ENCODE measurements at regions not wholly inside any gene's neighbourhood (a gene's known extent, or its start where the extent isn't known, plus 50 kb on each side); places are given as distances from the start of the nearest gene placed in this dataset.

DNA sequence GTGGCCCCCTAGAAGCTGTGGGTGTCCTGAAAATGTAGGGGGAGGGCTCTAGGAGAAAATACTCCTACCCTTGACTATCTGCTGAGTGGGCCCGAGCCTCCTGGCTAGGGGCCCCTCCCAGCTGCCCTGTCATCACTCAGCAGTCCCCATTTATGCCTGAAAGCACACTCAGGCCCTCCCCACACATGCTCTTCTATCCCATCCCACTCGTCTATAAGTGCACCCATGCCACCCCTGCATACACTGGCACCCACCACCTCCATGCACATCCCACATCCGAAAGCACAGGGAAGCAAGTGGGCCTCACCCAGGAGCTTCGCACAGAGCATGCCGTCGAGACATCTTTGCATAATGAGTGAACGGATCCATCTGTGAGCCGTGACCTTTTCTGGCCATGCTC lies 80.4 kb upstream of the POU3F1 start:
- DNase-seq = no peak

DNA sequence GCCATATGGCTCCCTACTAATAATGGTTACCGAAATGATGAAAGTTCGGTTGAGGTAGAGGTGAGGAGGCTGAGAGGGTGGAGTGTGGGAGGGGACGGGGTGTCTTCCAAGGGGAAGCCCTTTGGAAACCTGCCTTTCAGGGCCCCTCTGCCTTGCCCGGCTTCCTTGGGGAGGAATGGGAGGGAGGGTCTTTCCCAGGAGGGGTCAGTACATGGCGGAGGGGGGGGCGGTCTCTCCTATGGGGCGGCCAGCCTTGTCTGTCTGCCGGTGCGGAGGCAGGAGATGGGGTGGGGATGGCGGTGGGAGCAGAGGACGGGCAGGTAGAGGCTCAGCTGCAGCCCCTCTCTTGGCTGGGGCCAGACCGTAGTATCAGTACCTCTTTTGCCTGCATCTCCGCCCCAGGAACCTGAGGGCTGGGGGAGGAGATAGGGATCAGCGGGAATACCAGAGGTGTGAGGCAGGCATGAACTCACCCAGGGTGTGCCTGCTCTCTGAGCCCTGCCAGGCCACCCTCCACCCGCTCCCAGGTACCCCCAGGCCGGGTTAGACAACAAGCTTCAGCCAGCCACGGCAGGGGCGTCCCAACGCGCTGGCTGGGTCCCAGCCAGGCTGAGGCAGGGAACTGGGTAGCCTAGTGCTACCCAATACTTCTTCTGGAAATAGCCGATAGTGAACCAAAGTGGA lies 79.4 kb upstream of the POU3F1 start:
- DNase-seq = no peak

DNA sequence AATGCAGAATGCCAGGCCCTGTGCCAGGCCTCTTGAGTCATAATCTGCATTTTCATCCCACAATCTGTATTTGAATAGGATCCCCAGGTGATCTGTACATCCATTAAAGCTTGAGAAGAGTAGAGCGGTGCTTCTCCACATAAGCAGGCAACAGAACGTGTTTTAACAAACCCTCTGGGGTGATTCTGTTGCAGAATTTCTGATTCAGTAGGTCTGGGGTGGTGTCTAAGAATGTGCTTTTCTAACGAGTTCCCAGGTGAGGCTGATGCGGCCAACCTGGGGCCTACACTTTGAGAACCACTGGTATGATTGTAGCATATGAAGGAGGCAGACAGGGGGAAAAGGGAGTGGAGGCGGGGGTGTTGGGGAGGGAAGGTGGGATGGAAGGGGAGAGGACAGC lies 78.4 kb upstream of the POU3F1 start:
- no peak for DNase-seq

DNA sequence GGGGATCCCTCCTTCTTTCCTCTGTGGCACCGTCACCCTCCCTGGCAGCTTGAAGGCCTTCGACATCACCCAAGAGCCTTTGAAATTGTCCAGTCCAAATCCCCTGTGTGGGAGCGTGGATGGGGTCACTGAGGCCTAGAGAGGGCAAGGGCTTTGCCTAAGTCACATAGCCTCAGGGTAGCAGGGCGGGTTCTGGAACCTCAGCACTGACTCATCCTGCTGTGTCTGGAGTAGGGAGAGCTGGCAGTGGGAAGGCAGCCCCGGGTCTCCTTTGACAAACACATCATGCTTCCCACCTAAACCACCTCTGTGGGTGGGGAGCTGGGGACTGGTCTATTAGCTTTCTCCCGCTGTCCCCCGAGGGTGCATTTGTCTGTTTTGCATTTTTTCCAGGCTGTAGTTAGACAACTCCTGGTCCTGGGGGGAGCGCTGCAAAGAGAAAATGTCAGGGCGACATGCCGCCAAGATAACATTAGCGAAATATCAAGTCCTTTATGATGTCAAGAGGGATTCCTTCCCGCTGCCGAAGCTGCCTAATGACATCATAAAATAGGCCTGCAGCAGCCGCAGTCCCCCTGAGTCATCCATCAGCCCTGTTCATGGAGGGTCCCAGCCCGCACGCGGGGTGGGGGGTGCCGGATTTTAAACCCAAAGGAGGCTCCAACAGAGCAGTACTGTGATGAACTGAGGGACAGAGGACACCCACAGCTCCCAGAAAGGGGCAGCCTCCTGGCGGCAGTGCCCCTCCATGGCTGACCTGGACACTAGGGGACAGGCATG lies 77.0 kb upstream of the POU3F1 start:
- DNase-seq = no peak

DNA sequence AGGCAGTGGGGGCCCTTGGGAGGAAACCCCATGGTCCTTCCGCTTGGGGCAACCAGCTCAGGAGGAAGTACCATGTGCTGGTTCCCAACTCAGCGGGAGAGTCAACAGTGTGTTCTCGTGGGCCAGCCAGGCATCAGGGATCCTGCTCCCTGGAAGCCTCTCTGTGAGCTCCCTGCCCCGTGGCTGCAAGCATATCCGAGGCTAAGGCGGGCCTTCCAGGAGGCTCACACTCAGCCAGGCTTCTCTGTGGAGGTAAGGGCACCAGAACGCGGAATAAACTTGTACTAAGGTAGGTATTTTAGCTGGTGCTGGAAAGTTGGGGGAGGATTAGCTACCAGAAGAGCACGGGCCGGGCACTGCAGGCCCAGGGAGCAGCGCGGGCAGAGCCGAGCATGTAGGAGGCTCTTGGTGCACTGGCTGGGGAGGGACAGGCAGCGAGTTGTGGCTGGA lies 74.7 kb upstream of the POU3F1 start:
- DNase-seq = no peak

DNA sequence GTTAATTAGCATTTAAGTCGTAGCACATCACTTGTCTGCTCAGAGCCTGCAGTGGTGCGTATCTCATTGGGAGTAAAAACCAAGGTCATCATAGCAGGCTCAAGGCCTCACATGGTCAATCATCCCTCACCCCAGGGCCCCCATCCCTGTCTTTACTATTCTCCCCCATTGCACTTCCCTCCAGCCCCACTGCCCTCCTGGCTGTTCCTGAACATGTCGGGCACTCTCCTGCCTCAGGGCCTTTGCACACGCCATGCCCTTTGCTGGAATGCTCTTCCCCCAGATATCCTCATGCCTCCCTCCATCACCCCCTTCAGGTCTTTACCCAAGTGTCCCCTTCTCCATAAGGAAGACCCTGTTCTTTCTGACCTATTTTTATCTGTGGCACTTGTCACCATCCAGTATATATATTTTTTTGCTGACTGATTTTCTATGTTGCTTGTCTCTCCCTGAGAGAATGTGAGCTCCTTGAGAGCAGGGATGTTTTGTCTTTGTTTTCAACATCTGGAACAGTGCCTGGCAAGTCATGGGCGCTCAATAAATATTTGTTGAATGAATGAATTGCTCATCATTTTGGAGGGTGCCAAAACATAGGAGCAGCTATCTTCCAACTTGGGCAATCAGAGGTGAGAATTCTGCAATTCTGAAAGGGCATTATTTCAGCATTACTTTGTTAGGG lies 74.1 kb upstream of the POU3F1 start:
- DNase-seq = no peak

DNA sequence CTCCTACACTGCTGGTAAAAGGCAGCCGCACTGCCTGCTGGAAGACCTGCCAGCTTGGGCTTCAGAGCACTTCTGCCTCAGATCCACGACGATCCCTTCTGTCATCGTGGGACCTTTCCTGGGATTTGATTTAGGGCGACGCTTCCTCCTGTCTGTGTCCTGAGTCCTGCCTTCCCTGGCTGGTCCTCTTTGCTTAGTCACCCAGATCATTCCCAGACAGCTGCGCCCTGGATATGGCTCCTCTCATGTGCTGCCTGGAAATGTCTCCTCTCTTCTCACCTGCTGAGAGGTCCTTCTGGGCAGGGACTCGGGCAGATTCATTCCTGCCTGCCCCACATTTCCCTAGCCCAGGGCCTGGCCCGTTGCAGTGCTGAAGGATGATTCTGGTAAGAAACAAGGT lies 72.4 kb upstream of the POU3F1 start:
- no peak for DNase-seq

DNA sequence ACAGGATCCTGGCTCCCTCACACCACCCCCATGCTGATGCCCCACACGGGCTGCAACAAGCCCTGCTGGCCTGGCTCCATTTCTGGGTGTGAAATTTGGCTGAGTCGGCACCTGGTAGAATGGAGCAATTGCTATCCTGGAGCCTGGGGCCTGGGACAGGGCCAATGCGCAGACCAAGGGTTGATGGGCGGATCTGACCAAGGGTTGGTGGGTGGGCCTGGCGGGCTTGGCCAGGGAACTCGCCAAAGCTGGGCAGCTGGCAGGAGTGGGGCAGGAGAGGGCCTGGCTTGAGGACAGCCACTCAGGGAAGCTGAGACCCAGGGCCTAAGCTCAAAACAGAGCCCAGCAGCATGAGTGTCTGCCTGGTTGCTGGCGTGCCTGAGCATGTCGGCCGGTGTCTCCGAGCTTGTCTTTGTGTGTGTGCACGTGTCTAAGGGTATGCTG lies 70.9 kb upstream of the POU3F1 start:
- DNase-seq = no peak

DNA sequence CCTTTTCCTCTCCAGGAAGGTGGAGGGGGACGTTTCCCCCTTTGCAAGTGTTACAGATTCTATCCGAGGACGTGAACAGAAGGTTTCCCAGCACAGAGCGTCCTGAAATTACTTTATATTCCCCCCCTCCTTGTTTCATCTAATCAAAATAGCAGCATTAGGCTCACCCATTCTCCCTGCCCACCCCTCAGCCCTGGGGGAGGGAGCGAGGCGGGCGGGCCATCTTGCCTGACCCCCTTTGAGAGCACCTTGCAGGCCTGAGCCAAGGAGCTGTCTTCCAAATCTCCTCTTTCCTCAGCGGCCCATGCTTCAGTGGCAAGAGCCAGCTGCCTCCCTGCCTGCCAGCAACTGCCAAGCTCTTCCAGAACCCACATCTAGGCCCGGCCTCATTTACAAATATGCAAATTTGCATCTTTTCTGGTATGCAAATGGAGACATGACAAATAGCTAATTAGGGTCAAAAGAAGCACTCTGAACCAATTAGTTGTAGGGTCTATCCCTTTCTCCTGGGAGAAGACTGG lies 69.1 kb upstream of the POU3F1 start:
- no peak for DNase-seq

DNA sequence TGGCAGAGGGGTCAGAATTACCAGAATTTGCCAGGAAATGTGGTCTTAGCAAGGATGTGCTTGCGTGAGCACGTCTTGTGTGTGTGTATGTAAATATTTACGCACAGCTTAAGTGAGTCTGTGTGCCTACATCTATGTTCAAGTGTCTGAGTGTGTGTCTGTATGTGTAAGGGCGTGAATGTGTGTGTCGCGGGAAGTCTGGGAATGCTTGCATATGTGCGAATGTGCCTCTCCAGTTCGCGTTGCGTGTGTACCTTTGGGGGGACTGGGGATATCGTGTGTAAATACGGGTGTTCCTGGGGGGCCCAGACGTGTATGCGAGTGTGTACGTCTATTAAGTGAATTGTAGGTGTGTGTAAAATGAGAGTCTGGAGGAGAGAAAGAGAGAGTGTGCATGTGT lies 68.6 kb upstream of the POU3F1 start:
- DNase-seq = no peak

DNA sequence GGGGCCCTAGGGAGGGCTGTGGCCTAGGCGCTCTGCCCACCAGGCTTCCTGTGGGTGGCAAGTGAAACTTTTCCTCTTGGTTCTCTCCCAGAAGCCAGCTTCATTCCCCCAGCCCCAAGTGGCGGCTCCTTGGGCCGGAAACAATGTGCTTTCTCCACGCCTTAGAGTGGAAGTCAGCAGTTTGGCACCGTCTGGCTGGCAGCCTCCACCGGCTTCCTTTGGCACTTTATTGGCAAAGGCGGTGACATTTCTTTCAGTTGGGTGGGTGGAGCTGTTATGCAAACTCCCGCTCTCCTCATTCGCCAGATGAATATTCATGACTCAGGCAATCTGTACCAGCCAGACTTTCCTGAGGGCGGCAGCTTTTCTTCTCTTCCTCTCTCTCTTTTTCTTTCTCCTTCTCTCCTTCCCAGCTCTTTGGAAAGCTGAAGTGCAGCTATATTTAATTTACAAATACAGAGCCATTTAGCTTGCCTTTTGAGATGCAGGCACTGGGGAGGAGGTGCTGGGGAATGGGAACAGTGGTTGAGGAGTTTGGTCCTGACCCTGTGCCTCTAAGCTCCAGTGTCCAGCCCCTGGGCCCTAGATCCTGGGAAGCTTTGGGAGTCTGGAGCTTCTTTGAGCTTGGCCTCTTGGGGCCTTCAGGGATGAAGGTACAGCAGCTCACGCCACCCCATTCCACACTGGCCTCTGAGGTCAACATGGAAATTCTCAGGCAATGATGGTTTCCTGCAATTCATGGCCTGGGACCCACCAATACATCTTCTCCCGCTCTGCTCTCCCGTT lies 67.8 kb upstream of the POU3F1 start:
- DNase-seq = peak; percentile 15

DNA sequence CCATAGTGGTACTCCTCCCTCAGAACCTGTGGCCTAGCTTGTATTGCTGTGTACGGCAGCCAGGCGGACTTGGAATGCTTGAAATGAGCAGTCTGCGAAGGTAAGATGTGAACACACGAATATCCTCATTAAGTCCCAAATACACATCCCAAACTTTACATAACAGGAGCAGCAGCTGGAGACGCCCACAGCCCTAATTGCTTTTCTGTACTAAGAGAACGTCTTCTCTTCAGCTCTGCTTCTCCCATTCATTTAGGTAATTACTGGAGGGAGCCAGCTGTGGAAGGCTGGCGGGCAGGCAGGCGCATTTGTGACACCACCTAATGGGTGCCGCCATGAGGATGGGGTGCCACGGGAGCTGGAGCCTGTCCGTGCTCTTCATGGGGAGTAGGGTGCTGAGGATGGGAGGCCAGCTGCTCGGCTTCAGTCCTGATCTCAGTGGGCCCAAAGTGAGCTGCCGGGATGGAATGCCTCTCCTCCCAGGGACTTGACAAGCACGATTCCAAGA lies 66.6 kb upstream of the POU3F1 start:
- no peak for DNase-seq

DNA sequence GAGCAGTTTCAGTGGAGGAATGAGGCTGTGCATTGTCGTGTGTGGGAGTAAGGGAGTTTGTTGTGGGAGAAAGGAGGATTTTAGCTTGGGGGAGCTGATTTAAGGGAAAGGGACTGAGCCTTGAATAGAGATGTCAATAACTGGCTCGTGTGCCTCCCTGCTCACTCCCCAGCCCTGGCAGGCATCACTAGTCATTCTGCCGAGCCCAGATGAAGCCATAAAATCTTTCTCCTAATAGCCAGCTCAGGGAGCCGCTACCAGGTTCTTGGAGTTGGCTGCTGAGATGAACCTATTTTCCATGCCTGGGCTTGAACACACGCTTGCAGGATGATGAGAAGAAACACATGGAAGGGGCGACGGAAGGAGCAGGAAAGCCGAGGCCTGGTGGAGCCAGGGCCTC lies 65.0 kb upstream of the POU3F1 start:
- no peak for DNase-seq

DNA sequence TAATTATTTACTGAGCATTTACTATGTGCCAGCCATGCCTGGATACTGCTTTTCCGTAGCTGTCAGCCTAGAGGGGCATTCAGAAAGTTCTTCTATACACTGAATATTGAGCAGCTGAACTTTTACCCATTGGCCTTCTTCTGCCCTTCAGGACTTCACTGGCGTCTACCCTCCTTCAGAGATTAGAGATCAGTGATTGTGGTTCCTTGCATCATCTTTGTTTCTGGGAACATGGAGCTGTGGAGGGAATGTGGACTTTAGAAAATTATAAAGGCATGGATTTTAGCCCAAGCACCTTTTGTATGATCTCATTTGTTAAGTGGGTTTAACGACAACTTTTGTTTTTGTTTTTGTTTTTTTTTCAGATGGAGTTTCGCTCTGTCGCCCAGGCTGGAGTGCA lies 58.7 kb upstream of the POU3F1 start:
- no peak for DNase-seq

DNA sequence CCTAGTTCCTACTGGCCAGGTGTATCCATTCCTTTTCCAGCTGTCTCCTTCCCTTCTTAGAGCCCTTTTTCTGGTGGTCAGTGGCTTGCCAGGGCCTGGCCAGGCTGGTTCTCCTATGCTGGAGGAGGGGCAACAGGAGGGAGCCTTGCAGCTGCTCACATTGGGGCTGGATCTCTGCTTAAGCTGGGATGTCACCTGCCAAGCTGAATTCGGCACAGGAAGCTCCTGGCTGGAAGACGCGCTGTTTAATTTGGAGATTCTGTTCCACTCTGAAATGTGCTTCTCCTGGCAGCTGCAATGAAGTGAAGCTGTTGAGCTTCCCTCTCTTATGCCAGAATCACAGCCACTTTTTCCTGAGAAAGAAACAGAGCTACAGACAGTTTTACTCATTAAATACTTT lies 56.0 kb upstream of the POU3F1 start:
- no peak for DNase-seq

DNA sequence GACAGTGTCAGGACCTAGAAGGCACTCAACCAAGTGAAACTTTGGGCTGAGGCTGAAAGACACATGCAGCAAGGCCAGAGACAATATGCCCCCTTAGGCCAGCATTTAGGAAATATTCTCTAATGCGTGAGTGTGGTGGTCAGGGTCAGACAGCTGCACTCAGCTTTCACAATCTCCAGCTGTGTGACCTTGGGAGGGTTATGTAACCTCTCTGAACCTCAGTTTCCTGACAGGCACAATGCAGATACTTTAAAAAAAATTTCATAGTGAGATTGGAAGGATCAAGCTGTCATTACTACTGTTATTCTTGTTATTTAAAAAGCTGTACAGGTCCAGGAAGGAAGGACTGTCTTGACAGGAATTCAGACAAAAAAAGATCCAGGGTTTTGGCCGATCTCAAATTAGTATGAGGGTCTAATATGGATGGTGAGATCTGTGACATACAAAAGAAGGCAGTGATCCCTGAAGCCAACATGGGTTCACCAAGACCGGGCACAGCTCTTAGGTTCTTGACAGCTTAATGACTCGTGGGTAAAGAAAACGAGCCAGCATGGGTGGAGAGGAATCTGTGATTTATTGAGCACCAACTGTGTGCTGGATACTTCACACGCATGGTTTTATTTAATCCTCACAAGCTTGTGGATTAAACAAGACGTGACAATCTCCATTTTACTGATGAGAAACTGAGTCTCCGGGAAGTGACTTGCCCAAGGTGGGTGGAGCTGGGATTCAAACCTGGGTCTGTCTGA lies 54.6 kb upstream of the POU3F1 start:
- DNase-seq = no peak

DNA sequence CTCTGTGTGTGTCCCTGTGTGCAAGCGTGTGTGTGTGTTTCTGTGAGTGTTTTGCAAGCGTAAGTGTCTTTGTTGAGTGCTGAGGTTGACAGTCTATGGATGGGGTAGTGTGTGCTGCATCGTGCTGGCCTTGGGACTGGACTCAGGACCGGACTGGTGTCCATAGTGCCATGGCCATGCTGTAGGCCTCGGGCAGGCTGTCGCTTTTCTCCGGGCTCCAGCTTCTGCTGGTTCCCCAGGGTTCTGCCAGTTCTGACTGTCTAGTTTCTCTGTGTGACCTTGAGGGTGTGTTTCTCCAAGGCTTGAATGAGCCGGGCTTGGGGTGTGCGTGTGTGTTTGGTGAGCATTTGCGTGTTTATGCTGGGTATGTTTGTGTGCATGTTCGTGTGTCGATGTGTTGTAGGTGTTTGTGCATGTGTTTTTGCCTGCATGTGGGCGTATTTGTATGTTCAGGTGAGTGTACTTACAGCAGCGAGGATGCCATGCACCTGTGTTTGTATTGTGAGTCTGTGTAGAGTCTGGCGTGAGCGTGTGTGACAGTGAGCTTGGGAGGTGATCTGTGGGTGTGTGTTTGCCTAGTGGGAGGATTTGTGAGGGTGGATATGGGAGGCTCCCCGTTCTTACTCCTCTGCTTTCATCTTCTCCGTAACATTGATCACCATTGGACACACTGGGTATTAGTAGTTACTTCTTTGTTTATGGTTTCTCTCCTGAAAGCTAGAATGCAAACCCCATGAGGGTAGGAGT lies 51.7 kb upstream of the POU3F1 start:
- DNase-seq = no peak

DNA sequence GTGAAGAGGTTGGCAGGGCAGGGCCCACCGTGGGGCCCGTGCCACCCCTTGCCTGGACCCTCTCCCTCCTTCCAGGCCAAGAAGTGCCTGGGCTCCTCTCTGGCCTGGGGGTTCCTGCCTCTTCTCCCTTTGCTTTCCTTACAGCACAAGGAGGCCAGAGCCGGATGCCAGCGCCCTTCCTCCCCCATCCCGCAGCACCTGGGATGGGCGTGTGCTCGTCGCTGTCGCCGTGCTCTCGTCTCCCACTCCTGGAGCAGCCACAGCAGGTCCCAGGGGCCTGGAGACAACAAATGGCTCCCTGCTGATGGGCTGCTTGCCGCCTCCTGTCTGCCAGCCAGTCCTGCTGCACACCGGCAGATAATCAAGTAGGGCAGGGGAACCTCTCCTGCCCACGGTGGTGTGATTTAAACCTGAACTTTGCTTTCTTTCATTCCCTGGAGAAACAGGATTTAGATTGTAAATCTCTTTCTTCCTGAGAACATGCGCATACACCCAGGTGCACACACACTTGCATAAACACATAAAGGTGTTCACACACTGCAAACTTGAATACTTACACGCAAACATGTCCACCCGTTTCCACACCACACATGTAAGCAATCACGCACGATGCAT lies 50.8 kb upstream of the POU3F1 start:
- DNase-seq = no peak
